ENCODE measurements at regions not wholly inside any gene's neighbourhood (a gene's known extent, or its start where the extent isn't known, plus 50 kb on each side); places are given as distances from the start of the nearest gene placed in this dataset.
"Not testable (repeated sequence)": the region's sequence is repeated elsewhere in the genome, so short reads cannot be mapped to it uniquely, and the experiment has no call there.

GRCh38 chr16:34054137-34054536 lies 594.7 kb downstream of the TP53TG3F start:
- no peak overlapping the region for H3K4me2 ChIP-seq (ENCODE audit: insufficient read depth, low read length)
- intact Hi-C loops (cut with micrococcal nuclease) = no loop called here
- TF ChIP-seq POLR2A (IDR thresholded peaks at IDR 0.05; ENCODE audit: low read depth, low read length) (no peak), MYC (IDR thresholded peaks at IDR 0.05; ENCODE audit: low read depth, low read length) (no peak), MAX (IDR thresholded peaks at IDR 0.05; ENCODE audit: insufficient read depth, insufficient read length) (no peak), GATA2 (IDR thresholded peaks at IDR 0.05; ENCODE audit: insufficient read depth, insufficient read length, low read depth, low read length) (no peak)
- ChIA-PET POLR2A (no interaction called here), CTCF (no interaction called here)
- BruUV-seq (replicated peaks) = no TSS peak
- H3K4me3 ChIP-seq (replicated peaks in 1 of 3; ENCODE audit: insufficient read depth in 1 of 3, low read depth in 1 of 3, low read length in 3 of 3) = no peak overlapping the region
- H2AFZ ChIP-seq (ENCODE audit: low read depth, low read length) = no peak overlapping the region
- no peaks in the 10 kb centered on the region for H3K79me2 ChIP-seq (ENCODE audit: control insufficient read depth, insufficient read depth, low read length)
- FAIRE-seq (no peak), DNase-seq (ENCODE audit: low read depth, low spot score) (no peak)
- no peak overlapping the region for H3K27ac ChIP-seq (ENCODE audit: insufficient read depth, low read depth, low read length)
- H4K20me1 ChIP-seq (replicated peaks; ENCODE audit: control insufficient read depth, extremely low read depth, insufficient read depth, low read length) = no peaks in the 10 kb centered on the region
- H3K9me1 ChIP-seq (replicated peaks; ENCODE audit: control insufficient read depth, extremely low read depth, insufficient read depth, low read length) = no peaks in the 10 kb centered on the region
- no peak overlapping the region for H3K9ac ChIP-seq (replicated peaks; ENCODE audit: extremely low read depth, insufficient read depth, low read length)
- H3K27me3 ChIP-seq (ENCODE audit: control insufficient read depth in 2 of 2, insufficient read depth in 2 of 2, low read length in 2 of 2) = no peaks in the 10 kb centered on the region
- H3K36me3 ChIP-seq (ENCODE audit: control insufficient read depth in 2 of 2, extremely low read depth in 1 of 2, insufficient read depth in 2 of 2, low read length in 2 of 2) = no peaks in the 10 kb centered on the region
- H3K9me3 ChIP-seq (replicated peaks; ENCODE audit: control insufficient read depth, insufficient read depth, low read length) = peaks cover 2% of the 10 kb centered on the region
- no peaks in the 10 kb centered on the region for H3K4me1 ChIP-seq (ENCODE audit: control insufficient read depth, extremely low read depth, insufficient read depth, low read length)
- dilution Hi-C loops (cut with MboI; ENCODE audit: extremely low pct_ligation_motif_present, low sequenced_read_pairs) = no loop called here

- TF ChIP-seq EZH2 (IDR thresholded peaks at IDR 0.05; ENCODE audit: borderline replicate concordance, low read depth, low read length, severe bottlenecking) (no peak), POLR2A (IDR thresholded peaks at IDR 0.05; ENCODE audit: low read depth, low read length) (no peak), FOS (IDR thresholded peaks at IDR 0.05; ENCODE audit: borderline replicate concordance, insufficient read depth, low read length) (no peak), MYC (IDR thresholded peaks at IDR 0.05; ENCODE audit: low read depth, low read length) (no peak), POLR2AphosphoS5 (IDR thresholded peaks at IDR 0.05; ENCODE audit: insufficient read depth, low read depth, low read length) (no peak), CTCF (IDR thresholded peaks at IDR 0.05; ENCODE audit: extremely low read depth in 1 of 2, insufficient read depth in 1 of 2, low read depth in 1 of 2, low read length in 2 of 2) (no peak), GATA2 (IDR thresholded peaks at IDR 0.05; ENCODE audit: insufficient read depth, insufficient read length, low read depth, low read length) (no peak), MAX (IDR thresholded peaks at IDR 0.05; ENCODE audit: insufficient read depth, insufficient read length) (no peak)
- CTCF ChIA-PET = no interaction called here
- H3K9ac ChIP-seq (replicated peaks; ENCODE audit: extremely low read depth, insufficient read depth, low read length) = no peak overlapping the region
- FAIRE-seq = no peak
- POLR2A ChIA-PET = no interaction called here
- H3K27ac ChIP-seq (ENCODE audit: insufficient read depth, low read depth, low read length) = no peak overlapping the region
- no peak overlapping the region for H3K4me3 ChIP-seq (replicated peaks in 1 of 3; ENCODE audit: insufficient read depth in 1 of 3, low read depth in 1 of 3, low read length in 3 of 3)
- H3K27me3 ChIP-seq (ENCODE audit: control insufficient read depth in 2 of 2, insufficient read depth in 2 of 2, low read length in 2 of 2) = no peaks in the 10 kb centered on the region
- H3K79me2 ChIP-seq (ENCODE audit: control insufficient read depth, insufficient read depth, low read length) = no peaks in the 10 kb centered on the region
- no peaks in the 10 kb centered on the region for H3K36me3 ChIP-seq (ENCODE audit: control insufficient read depth in 2 of 2, extremely low read depth in 1 of 2, insufficient read depth in 2 of 2, low read length in 2 of 2)
- dilution Hi-C loops (cut with MboI; ENCODE audit: extremely low pct_ligation_motif_present, low sequenced_read_pairs) (no loop called here), intact Hi-C loops (cut with micrococcal nuclease) (no loop called here)
- H2AFZ ChIP-seq (ENCODE audit: low read depth, low read length) = no peak overlapping the region
- no peaks in the 10 kb centered on the region for H4K20me1 ChIP-seq (replicated peaks; ENCODE audit: control insufficient read depth, extremely low read depth, insufficient read depth, low read length)
- H3K9me3 ChIP-seq (replicated peaks; ENCODE audit: control insufficient read depth, insufficient read depth, low read length) = peaks cover 2% of the 10 kb centered on the region
- no peak for DNase-seq (ENCODE audit: low read depth, low spot score)
- BruUV-seq (replicated peaks) = no TSS peak
- H3K4me1 ChIP-seq (ENCODE audit: control insufficient read depth, extremely low read depth, insufficient read depth, low read length) = no peaks in the 10 kb centered on the region
- no peak overlapping the region for H3K4me2 ChIP-seq (ENCODE audit: insufficient read depth, low read length)
- no peaks in the 10 kb centered on the region for H3K9me1 ChIP-seq (replicated peaks; ENCODE audit: control insufficient read depth, extremely low read depth, insufficient read depth, low read length)
Observed at GRCh38 chr16:34054969-34055368, 595.6 kb downstream of the TP53TG3F start.

- H3K27ac ChIP-seq (ENCODE audit: insufficient read depth, low read depth, low read length); H3K4me1 ChIP-seq (ENCODE audit: control insufficient read depth, extremely low read depth, insufficient read depth, low read length); CTCF ChIA-PET; POLR2A ChIA-PET; BruUV-seq (replicated peaks); FAIRE-seq; H3K9ac ChIP-seq (replicated peaks; ENCODE audit: extremely low read depth, insufficient read depth, low read length); H3K4me3 ChIP-seq (replicated peaks in 1 of 3; ENCODE audit: insufficient read depth in 1 of 3, low read depth in 1 of 3, low read length in 3 of 3); H3K27me3 ChIP-seq (ENCODE audit: control insufficient read depth in 2 of 2, insufficient read depth in 2 of 2, low read length in 2 of 2); H4K20me1 ChIP-seq (replicated peaks; ENCODE audit: control insufficient read depth, extremely low read depth, insufficient read depth, low read length); H2AFZ ChIP-seq (ENCODE audit: low read depth, low read length); H3K9me1 ChIP-seq (replicated peaks; ENCODE audit: control insufficient read depth, extremely low read depth, insufficient read depth, low read length); intact Hi-C loops (cut with micrococcal nuclease); H3K79me2 ChIP-seq (ENCODE audit: control insufficient read depth, insufficient read depth, low read length); dilution Hi-C loops (cut with MboI; ENCODE audit: extremely low pct_ligation_motif_present, low sequenced_read_pairs); H3K4me2 ChIP-seq (ENCODE audit: insufficient read depth, low read length); H3K36me3 ChIP-seq (ENCODE audit: control insufficient read depth in 2 of 2, extremely low read depth in 1 of 2, insufficient read depth in 2 of 2, low read length in 2 of 2): not testable (repeated sequence)
- H3K9me3 ChIP-seq (replicated peaks; ENCODE audit: control insufficient read depth, insufficient read depth, low read length) = peaks cover 23% of the 10 kb centered on the region
- DNase-seq (ENCODE audit: low read depth, low spot score) = peak; percentile 42
Observed at GRCh38 chr16:34062620-34063253, 603.3 kb downstream of the TP53TG3F start.

All from endothelial cell of umbilical vein (primary cell).